GM23248 (cell line): ENCODE measurements at regions not wholly inside any gene's neighbourhood (a gene's known extent, or its start where the extent isn't known, plus 50 kb on each side); places are given as distances from the start of the nearest gene placed in this dataset.

Experiments used
- EZH2 ChIP-seq: fragments of 200-600 bp; sonication (generic); IDR thresholded peaks from 2 replicates; pipeline ENCODE4 v1.6.1; 2018; ENCODE audit warnings: antibody characterized with exemption, mild to moderate bottlenecking; ENCODE audit not compliant: insufficient read depth, poor library complexity, severe bottlenecking
- EZH2phosphoT487 ChIP-seq: fragments of 200-600 bp; sonication (generic); IDR thresholded peaks from 2 replicates; pipeline ENCODE4 v1.6.1; 2018; ENCODE audit warnings: antibody characterized with exemption, moderate library complexity, mild to moderate bottlenecking, low read depth; ENCODE audit not compliant: insufficient read depth

- TF ChIP-seq EZH2: no peak
- TF ChIP-seq EZH2phosphoT487: no peak
Measured at GRCh38 chr13:44873461-44873860, 115.8 kb downstream of the NUFIP1 start.
